ENCODE measurements at regions not wholly inside any gene's neighbourhood (a gene's known extent, or its start where the extent isn't known, plus 50 kb on each side); places are given as distances from the start of the nearest gene placed in this dataset.

GRCh38 chr18:30081122-30081521 is 961.4 kb downstream of the DSC3 start:
- TF ChIP-seq CTCF (IDR thresholded peaks at IDR 0.05): no peak

DNA sequence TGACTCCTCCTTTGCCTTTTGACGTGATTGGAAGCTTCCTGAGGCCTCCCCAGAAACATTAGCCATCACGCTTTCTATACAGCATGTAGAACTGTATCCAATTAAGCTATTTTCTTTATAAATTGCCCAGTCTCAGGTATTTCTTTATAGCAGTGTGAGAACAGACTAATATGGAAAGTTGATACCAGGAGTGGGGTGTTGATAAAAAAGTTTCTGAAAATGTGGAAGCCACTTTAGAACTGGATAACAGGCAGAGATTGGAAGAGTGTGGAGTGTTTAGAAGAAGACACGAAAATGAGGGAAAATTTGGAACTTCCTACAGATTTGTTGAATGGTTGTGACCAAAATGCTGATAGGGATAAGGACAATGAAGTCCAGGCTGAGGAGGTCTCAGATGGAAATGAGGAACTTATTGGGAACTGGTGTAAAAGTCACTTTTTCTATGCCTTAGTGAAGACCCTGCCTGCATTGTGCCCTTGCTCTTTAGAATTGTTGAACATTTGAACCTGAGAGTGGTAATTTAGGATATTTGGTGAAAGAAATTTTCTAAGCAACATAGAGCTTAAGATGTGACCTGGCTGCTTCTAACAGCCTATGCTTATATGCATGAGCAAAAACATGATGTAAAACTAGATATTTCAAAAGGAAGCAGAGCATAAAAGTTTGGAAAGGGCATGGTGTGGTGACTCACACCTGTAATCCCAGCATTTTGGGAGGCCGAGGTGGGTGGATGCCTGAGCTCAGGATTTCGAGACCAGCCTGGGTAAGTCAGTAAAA is 969.7 kb downstream of the DSC3 start:
- peaks cover 19% of the 10 kb centered on the region for H3K9me3 ChIP-seq
- H3K4me3 ChIP-seq: no peak overlapping the region
- intact Hi-C loops (cut with DNase I): no loop called here
- no peaks in the 10 kb centered on the region for H3K27me3 ChIP-seq (ENCODE audit: low read depth)
- no peaks in the 10 kb centered on the region for H3K36me3 ChIP-seq
- ATAC-seq: no peak
- no peaks in the 10 kb centered on the region for H3K4me1 ChIP-seq
- TF ChIP-seq CTCF (IDR thresholded peaks at IDR 0.05): no peak
- no peak overlapping the region for H3K27ac ChIP-seq
- no peak for DNase-seq

More at GRCh38 chr18:30081122-30081521, 961.4 kb downstream of the DSC3 start:
- DNase-seq (no peak), ATAC-seq (no peak)
- no peaks in the 10 kb centered on the region for H3K27me3 ChIP-seq (ENCODE audit: low read depth)
- no peak overlapping the region for H3K4me3 ChIP-seq
- H3K4me1 ChIP-seq: no peaks in the 10 kb centered on the region
- no peaks in the 10 kb centered on the region for H3K36me3 ChIP-seq
- intact Hi-C loops (cut with DNase I): no loop called here
- no peaks in the 10 kb centered on the region for H3K9me3 ChIP-seq
- no peak overlapping the region for H3K27ac ChIP-seq

DNA sequence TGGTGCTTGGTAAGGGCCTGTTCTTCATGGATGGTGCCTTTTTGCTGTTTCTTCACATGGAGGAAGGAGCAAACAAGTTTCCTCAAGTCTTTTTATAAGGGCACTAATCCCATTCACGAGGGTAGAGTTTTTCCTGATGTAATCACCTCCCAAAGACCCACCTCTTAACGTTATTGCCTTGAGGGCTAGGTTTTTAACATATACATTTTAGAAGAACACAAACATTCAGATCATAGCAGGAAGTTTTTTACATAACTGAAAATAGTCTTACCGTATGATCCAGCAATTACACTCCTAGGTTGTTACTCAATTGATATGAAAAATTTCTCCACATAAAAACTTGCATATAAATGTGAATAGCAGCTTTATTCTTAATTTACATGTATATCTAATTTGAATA is 976.3 kb downstream of the DSC3 start:
- Histone ChIP-seq H3K36me3 (no peaks in the 10 kb centered on the region), H3K27ac (no peak overlapping the region), H3K9me3 (no peaks in the 10 kb centered on the region), H3K4me3 (no peak overlapping the region), H3K27me3 (ENCODE audit: low read depth) (no peaks in the 10 kb centered on the region), H3K4me1 (no peaks in the 10 kb centered on the region)
- TF ChIP-seq CTCF (IDR thresholded peaks at IDR 0.05): no peak
- DNase-seq (no peak), ATAC-seq (no peak)
- intact Hi-C loops (cut with DNase I): no loop called here

GRCh38 chr18:30057398-30057797 is 985.1 kb downstream of the DSC3 start:
- ATAC-seq (no peak), DNase-seq (no peak)
- intact Hi-C loops (cut with DNase I): no loop called here
- H3K27ac ChIP-seq: no peak overlapping the region
- H3K4me3 ChIP-seq: no peak overlapping the region
- no peaks in the 10 kb centered on the region for H3K36me3 ChIP-seq
- H3K9me3 ChIP-seq: no peaks in the 10 kb centered on the region
- no peaks in the 10 kb centered on the region for H3K27me3 ChIP-seq (ENCODE audit: low read depth)
- H3K4me1 ChIP-seq: no peaks in the 10 kb centered on the region
- TF ChIP-seq CTCF (IDR thresholded peaks at IDR 0.05): no peak

GRCh38 chr18:30056528-30056927 is 986.0 kb downstream of the DSC3 start:
- intact Hi-C loops (cut with DNase I): no loop called here
- no peak for ATAC-seq
- Histone ChIP-seq H3K4me1 (no peaks in the 10 kb centered on the region), H3K4me3 (no peak overlapping the region), H3K36me3 (no peaks in the 10 kb centered on the region), H3K27me3 (ENCODE audit: low read depth) (no peaks in the 10 kb centered on the region), H3K27ac (no peak overlapping the region), H3K9me3 (no peaks in the 10 kb centered on the region)
- no peak for DNase-seq
- TF ChIP-seq CTCF (IDR thresholded peaks at IDR 0.05): no peak

Data from lower lobe of right lung (tissue), 2 donors.